Nephron progenitor cell (in vitro differentiated cells): ENCODE measurements at regions not wholly inside any gene's neighbourhood (a gene's known extent, or its start where the extent isn't known, plus 50 kb on each side); places are given as distances from the start of the nearest gene placed in this dataset.

Experiments used
- DNase-seq: peaks from one replicate; pipeline ENCODE4 v3.0.0; 2021
- H3K27ac Mint-ChIP-seq: 2 replicates; pipeline ENCODE4 v1.8.0; 2021; ENCODE audit warnings: mild to moderate bottlenecking, moderate library complexity, mixed read lengths
- H3K27me3 Mint-ChIP-seq: 2 replicates; pipeline ENCODE4 v1.8.0; 2021; ENCODE audit warnings: mild to moderate bottlenecking, low read depth, mixed read lengths; ENCODE audit not compliant: poor library complexity
- H3K36me3 Mint-ChIP-seq: 2 replicates; pipeline ENCODE4 v1.8.0; 2021; ENCODE audit warnings: low read depth, mixed read lengths
- H3K4me1 Mint-ChIP-seq: 2 replicates; pipeline ENCODE4 v1.8.0; 2021; ENCODE audit warnings: mixed read lengths
- H3K4me3 Mint-ChIP-seq: 2 replicates; pipeline ENCODE4 v1.8.0; 2021; ENCODE audit warnings: mild to moderate bottlenecking, moderate library complexity, mixed read lengths
- H3K9me3 Mint-ChIP-seq: 2 replicates; pipeline ENCODE4 v1.8.0; 2021; ENCODE audit warnings: mild to moderate bottlenecking, moderate library complexity, mixed read lengths
- TF ChIP-seq, protein P1 (sequence below): fragments of 200-600 bp; sonication (generic); IDR thresholded peaks from 2 replicates; pipeline ENCODE4 v1.5.0; 2021; ENCODE audit warnings: antibody characterized with exemption

DNA sequence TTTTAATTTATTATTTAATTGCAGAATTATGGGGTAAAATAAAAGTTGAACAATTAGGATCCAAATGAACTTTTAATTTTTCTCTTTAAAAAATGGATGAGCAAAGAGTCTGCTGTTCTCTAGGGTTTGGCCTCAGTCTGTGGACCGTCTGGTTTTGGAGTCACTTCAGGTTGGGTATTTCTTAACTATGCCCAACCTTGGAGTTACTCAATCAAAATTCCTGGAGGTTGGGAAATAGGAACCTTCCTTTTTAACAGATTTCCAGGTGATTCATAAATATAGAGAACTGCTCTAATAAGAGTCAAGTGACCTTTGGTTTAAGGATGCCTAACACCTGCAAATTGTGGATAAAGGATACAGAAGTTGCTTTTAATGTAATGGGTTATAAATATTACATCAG is 241.5 kb upstream of the GCFC2 start:
- no peaks in the 10 kb centered on the region for H3K36me3 Mint-ChIP-seq
- H3K4me3 Mint-ChIP-seq: no peak overlapping the region

DNA sequence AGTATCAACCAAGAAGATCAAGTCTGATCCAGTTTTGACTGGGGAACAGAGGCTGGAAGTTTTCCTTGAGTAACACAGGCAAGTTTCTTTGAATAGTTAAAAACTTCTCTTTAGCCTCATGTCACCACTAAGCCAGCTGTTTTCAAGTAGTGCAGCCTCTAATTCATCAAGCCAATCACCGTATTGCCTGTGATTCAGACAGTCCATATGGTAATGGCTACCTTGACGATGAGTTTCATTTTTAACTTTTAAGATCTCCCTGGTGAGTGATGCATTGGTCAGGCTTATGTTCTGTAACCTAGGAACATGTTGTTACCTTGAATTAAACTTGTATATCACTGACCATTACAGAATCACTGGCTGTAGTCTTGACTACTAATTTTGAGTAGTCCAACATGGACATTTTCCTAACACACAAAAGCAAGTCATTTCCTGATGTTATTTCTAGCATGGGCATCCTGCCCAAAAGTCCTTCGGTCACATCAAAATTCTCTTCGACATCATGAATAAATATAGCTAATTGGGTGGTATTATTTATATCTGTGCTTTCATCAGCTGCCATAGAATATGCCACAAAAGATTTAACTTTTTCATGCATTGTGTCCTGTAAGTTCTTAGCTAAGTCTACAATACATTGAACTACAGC is 238.8 kb upstream of the GCFC2 start:
- no peaks in the 10 kb centered on the region for H3K36me3 Mint-ChIP-seq
- no peaks in the 10 kb centered on the region for H3K27me3 Mint-ChIP-seq

More for the DNA sequence above, 241.5 kb upstream of the GCFC2 start:
- Mint-ChIP-seq H3K4me1 (peaks cover under 1% of the 10 kb centered on the region), H3K27ac (no peak overlapping the region), H3K27me3 (no peaks in the 10 kb centered on the region), H3K9me3 (no peaks in the 10 kb centered on the region)
- DNase-seq: no peak
- TF ChIP-seq, protein P1, sequence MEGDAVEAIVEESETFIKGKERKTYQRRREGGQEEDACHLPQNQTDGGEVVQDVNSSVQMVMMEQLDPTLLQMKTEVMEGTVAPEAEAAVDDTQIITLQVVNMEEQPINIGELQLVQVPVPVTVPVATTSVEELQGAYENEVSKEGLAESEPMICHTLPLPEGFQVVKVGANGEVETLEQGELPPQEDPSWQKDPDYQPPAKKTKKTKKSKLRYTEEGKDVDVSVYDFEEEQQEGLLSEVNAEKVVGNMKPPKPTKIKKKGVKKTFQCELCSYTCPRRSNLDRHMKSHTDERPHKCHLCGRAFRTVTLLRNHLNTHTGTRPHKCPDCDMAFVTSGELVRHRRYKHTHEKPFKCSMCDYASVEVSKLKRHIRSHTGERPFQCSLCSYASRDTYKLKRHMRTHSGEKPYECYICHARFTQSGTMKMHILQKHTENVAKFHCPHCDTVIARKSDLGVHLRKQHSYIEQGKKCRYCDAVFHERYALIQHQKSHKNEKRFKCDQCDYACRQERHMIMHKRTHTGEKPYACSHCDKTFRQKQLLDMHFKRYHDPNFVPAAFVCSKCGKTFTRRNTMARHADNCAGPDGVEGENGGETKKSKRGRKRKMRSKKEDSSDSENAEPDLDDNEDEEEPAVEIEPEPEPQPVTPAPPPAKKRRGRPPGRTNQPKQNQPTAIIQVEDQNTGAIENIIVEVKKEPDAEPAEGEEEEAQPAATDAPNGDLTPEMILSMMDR: no peak

DNA sequence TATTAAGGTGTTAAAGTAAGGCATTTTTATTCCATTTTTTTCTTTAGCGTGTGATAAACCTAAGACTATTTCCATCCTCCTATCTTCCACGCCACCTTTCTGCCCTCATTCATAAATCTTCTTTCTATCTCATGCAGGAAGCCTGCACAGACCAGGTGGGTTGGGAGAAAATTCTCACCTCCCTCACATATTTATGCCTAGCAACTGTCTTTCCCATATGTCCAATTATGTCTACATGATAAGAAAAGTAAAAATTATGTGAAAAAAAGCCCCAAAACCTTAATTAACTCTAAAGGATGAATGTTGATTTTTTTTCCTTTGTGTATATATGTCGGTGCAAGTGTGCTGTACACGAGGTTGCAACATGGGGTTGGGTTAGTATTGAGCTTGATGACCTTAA is 225.6 kb upstream of the GCFC2 start:
- no peak for DNase-seq
- Mint-ChIP-seq H3K4me3 (no peak overlapping the region), H3K36me3 (no peaks in the 10 kb centered on the region), H3K9me3 (peaks cover 19% of the 10 kb centered on the region), H3K27ac (no peak overlapping the region), H3K27me3 (peaks cover 3% of the 10 kb centered on the region), H3K4me1 (no peaks in the 10 kb centered on the region)
- TF ChIP-seq, protein P1: no peak

More for the DNA sequence above, 238.8 kb upstream of the GCFC2 start:
- DNase-seq: no peak
- H3K9me3 Mint-ChIP-seq: no peaks in the 10 kb centered on the region
- no peak overlapping the region for H3K4me3 Mint-ChIP-seq
- no peaks in the 10 kb centered on the region for H3K4me1 Mint-ChIP-seq
- H3K27ac Mint-ChIP-seq: no peak overlapping the region
- TF ChIP-seq, protein P1: no peak

DNA sequence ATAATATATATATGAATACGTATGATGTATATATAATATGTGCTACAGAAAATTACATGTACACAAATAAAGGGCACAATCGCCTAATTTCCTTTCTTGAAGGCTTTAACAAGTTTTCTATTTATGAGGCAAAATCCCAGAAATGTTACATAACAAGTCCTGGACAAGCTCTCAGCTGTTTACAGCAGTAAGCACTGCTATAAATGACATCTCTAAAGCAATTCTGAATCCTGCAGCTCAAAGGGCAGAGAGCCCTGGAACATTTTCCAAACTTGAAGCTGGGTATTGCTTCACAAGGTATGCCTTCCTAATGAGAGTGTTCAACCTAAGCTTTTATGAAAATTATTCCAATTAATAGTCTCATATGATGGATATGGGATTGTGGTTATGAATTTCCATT is 222.3 kb upstream of the GCFC2 start:
- TF ChIP-seq, protein P1: no peak
- DNase-seq: no peak
- H3K27me3 Mint-ChIP-seq: peaks cover 3% of the 10 kb centered on the region
- H3K4me1 Mint-ChIP-seq: no peaks in the 10 kb centered on the region
- H3K9me3 Mint-ChIP-seq: peaks cover 3% of the 10 kb centered on the region
- no peaks in the 10 kb centered on the region for H3K36me3 Mint-ChIP-seq
- H3K27ac Mint-ChIP-seq: no peak overlapping the region
- no peak overlapping the region for H3K4me3 Mint-ChIP-seq

DNA sequence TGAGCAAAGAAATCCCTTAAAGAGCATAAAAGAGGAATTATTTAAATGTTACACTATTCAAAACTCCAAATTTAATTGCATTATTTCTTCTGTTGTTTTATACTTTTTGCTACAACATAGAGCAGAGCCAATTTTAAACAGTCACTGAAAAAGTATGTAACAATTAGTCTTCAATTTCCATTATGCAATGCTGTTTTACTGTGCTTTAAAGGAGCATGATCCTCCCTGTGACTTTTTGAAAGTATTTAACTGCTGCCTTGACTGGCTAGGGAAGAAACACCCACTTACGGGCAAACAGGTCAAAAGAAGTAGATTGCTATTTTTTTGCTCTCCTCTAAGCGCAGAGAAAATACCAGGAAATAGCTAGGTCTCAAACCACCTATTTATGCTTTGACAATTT is 217.4 kb upstream of the GCFC2 start:
- no peaks in the 10 kb centered on the region for H3K9me3 Mint-ChIP-seq
- TF ChIP-seq, protein P1: no peak
- peaks cover 2% of the 10 kb centered on the region for H3K27me3 Mint-ChIP-seq
- H3K4me3 Mint-ChIP-seq: no peak overlapping the region
- H3K27ac Mint-ChIP-seq: no peak overlapping the region
- no peak for DNase-seq
- no peaks in the 10 kb centered on the region for H3K4me1 Mint-ChIP-seq
- H3K36me3 Mint-ChIP-seq: no peaks in the 10 kb centered on the region

DNA sequence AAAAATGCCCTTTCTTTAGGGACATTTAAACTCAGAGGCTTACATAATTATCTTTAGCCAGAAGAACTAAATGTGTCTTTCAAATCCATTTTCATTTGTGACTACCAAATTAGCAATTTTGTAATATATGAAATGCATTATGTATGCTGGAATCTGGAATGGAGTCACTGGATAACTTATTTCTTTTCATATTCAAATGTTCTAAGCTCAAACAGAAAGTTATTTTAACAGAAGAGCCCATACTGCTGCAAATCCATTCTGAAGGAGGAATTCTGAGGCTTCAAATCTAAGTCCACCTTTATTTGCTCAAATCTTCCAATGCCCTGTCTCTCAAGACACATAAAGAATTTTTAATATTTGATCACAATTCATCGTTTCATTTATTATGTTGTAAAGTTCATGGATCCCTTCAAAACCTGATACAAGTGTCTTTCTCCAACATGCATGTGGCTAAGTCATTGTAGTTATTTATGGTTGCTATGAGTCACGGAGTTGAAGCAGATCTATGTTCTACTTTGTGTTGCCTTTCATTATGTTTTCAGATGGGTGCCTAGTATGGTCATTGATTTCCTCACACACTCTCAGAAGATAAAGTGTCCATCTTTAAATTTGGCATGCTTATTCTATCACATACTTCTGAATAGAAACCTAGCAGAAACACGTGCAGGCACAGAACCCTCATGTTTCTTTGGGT is 214.8 kb upstream of the GCFC2 start:
- Mint-ChIP-seq H3K4me1 (peaks cover 7% of the 10 kb centered on the region), H3K36me3 (no peaks in the 10 kb centered on the region), H3K27me3 (peaks cover 2% of the 10 kb centered on the region), H3K4me3 (no peak overlapping the region), H3K9me3 (no peaks in the 10 kb centered on the region), H3K27ac (no peak overlapping the region)
- DNase-seq: no peak
- TF ChIP-seq, protein P1: no peak
